ENCODE measurements at regions not wholly inside any gene's neighbourhood (a gene's known extent, or its start where the extent isn't known, plus 50 kb on each side); places are given as distances from the start of the nearest gene placed in this dataset.
"Not testable (repeated sequence)": the region's sequence is repeated elsewhere in the genome, so short reads cannot be mapped to it uniquely, and the experiment has no call there.

GRCh38 chr2:187996630-187997029 is 295.0 kb upstream of the GULP1 start:
- DNase-seq: no peak

- DNase-seq: no peak
These were observed 291.5 kb upstream of the GULP1 start for GRCh38 chr2:188000189-188000588.

GRCh38 chr2:188003800-188004199 is 287.9 kb upstream of the GULP1 start:
- DNase-seq: no peak

GRCh38 chr2:188013767-188014166 is 277.9 kb upstream of the GULP1 start:
- DNase-seq: no peak

GRCh38 chr2:188016917-188017316 is 274.8 kb upstream of the GULP1 start:
- no peak for DNase-seq

GRCh38 chr2:188022389-188022788 is 269.3 kb upstream of the GULP1 start:
- DNase-seq: no peak

GRCh38 chr2:188023035-188023434 is 268.6 kb upstream of the GULP1 start:
- no peak for DNase-seq

GRCh38 chr2:188024811-188025210 is 266.9 kb upstream of the GULP1 start:
- no peak for DNase-seq

- DNase-seq: no peak
These were observed 262.9 kb upstream of the GULP1 start for GRCh38 chr2:188028739-188029138.

GRCh38 chr2:188032306-188032705 is 259.4 kb upstream of the GULP1 start:
- no peak for DNase-seq

GRCh38 chr2:188032786-188033185 is 258.9 kb upstream of the GULP1 start:
- no peak for DNase-seq

- DNase-seq: not testable (repeated sequence)
These were observed 258.4 kb upstream of the GULP1 start for GRCh38 chr2:188033240-188033639.

GRCh38 chr2:188034102-188034501 is 257.6 kb upstream of the GULP1 start:
- DNase-seq: not testable (repeated sequence)

- DNase-seq: not testable (repeated sequence)
These were observed 256.3 kb upstream of the GULP1 start for GRCh38 chr2:188035377-188035776.

- not testable (repeated sequence) for DNase-seq
These were observed 254.9 kb upstream of the GULP1 start for GRCh38 chr2:188036786-188037185.

GRCh38 chr2:188039307-188039706 is 252.4 kb upstream of the GULP1 start:
- DNase-seq: no peak

GRCh38 chr2:188042412-188042811 is 249.3 kb upstream of the GULP1 start:
- no peak for DNase-seq

GRCh38 chr2:188045016-188045415 is 246.7 kb upstream of the GULP1 start:
- no peak for DNase-seq

- no peak for DNase-seq
These were observed 245.2 kb upstream of the GULP1 start for GRCh38 chr2:188046437-188046836.

- no peak for DNase-seq
These were observed 243.9 kb upstream of the GULP1 start for GRCh38 chr2:188047735-188048134.

GRCh38 chr2:188050726-188051125 is 240.9 kb upstream of the GULP1 start:
- DNase-seq: no peak

GRCh38 chr2:188051706-188052105 is 240.0 kb upstream of the GULP1 start:
- DNase-seq: no peak

- no peak for DNase-seq
These were observed 226.3 kb upstream of the GULP1 start for GRCh38 chr2:188065386-188065785.

- DNase-seq: no peak
These were observed 223.6 kb upstream of the GULP1 start for GRCh38 chr2:188068093-188068492.

GRCh38 chr2:188076149-188077056 is 215.3 kb upstream of the GULP1 start:
- no peak for DNase-seq
